ENCODE measurements at regions not wholly inside any gene's neighbourhood (a gene's known extent, or its start where the extent isn't known, plus 50 kb on each side); places are given as distances from the start of the nearest gene placed in this dataset.

GRCh38 chr10:128419466-128420019 lies 293.3 kb upstream of the MKI67 start:
- no peaks in the 10 kb centered on the region for H3K4me1 ChIP-seq (ENCODE audit: insufficient read depth, low read length)
- H3K27me3 ChIP-seq (ENCODE audit: insufficient read depth, low read length), result no peaks in the 10 kb centered on the region
- H3K36me3 ChIP-seq (ENCODE audit: insufficient read depth, low read length), result no peaks in the 10 kb centered on the region
- no peak overlapping the region for H2AFZ ChIP-seq (ENCODE audit: low read depth, low read length)
- no peak overlapping the region for H3K4me3 ChIP-seq (ENCODE audit: low read length)
- no peaks in the 10 kb centered on the region for H3K9me3 ChIP-seq (ENCODE audit: low read length)

- Histone ChIP-seq H3K27me3 (ENCODE audit: insufficient read depth, low read length) (no peaks in the 10 kb centered on the region), H3K4me3 (ENCODE audit: low read length) (no peak overlapping the region), H3K9me3 (ENCODE audit: low read length) (no peaks in the 10 kb centered on the region), H3K36me3 (ENCODE audit: insufficient read depth, low read length) (no peaks in the 10 kb centered on the region), H2AFZ (ENCODE audit: low read depth, low read length) (no peak overlapping the region), H3K4me1 (ENCODE audit: insufficient read depth, low read length) (no peaks in the 10 kb centered on the region)
Observed at GRCh38 chr10:128420623-128421022, 294.4 kb upstream of the MKI67 start.

- Histone ChIP-seq H3K36me3 (ENCODE audit: insufficient read depth, low read length) (no peaks in the 10 kb centered on the region), H2AFZ (ENCODE audit: low read depth, low read length) (no peak overlapping the region), H3K4me1 (ENCODE audit: insufficient read depth, low read length) (no peaks in the 10 kb centered on the region), H3K4me3 (ENCODE audit: low read length) (no peak overlapping the region), H3K9me3 (ENCODE audit: low read length) (no peaks in the 10 kb centered on the region), H3K27me3 (ENCODE audit: insufficient read depth, low read length) (no peaks in the 10 kb centered on the region)
Observed at GRCh38 chr10:128421371-128422160, 295.3 kb upstream of the MKI67 start.

- Histone ChIP-seq H3K9me3 (ENCODE audit: low read length) (no peaks in the 10 kb centered on the region), H3K4me3 (ENCODE audit: low read length) (no peak overlapping the region), H3K36me3 (ENCODE audit: insufficient read depth, low read length) (no peaks in the 10 kb centered on the region), H3K27me3 (ENCODE audit: insufficient read depth, low read length) (no peaks in the 10 kb centered on the region), H2AFZ (ENCODE audit: low read depth, low read length) (no peak overlapping the region), H3K4me1 (ENCODE audit: insufficient read depth, low read length) (no peaks in the 10 kb centered on the region)
Observed at GRCh38 chr10:128422190-128422589, 296.0 kb upstream of the MKI67 start.

GRCh38 chr10:128422999-128423398 lies 296.8 kb upstream of the MKI67 start:
- Histone ChIP-seq H2AFZ (ENCODE audit: low read depth, low read length) (no peak overlapping the region), H3K9me3 (ENCODE audit: low read length) (no peaks in the 10 kb centered on the region), H3K36me3 (ENCODE audit: insufficient read depth, low read length) (no peaks in the 10 kb centered on the region), H3K4me3 (ENCODE audit: low read length) (no peak overlapping the region), H3K4me1 (ENCODE audit: insufficient read depth, low read length) (no peaks in the 10 kb centered on the region), H3K27me3 (ENCODE audit: insufficient read depth, low read length) (no peaks in the 10 kb centered on the region)

- Histone ChIP-seq H3K27me3 (ENCODE audit: insufficient read depth, low read length) (no peaks in the 10 kb centered on the region), H3K4me1 (ENCODE audit: insufficient read depth, low read length) (peaks cover 3% of the 10 kb centered on the region), H3K9me3 (ENCODE audit: low read length) (no peaks in the 10 kb centered on the region), H3K36me3 (ENCODE audit: insufficient read depth, low read length) (no peaks in the 10 kb centered on the region), H2AFZ (ENCODE audit: low read depth, low read length) (no peak overlapping the region), H3K4me3 (ENCODE audit: low read length) (no peak overlapping the region)
Observed at GRCh38 chr10:128429321-128429720, 303.1 kb upstream of the MKI67 start.

- peaks cover 3% of the 10 kb centered on the region for H3K4me1 ChIP-seq (ENCODE audit: insufficient read depth, low read length)
- H2AFZ ChIP-seq (ENCODE audit: low read depth, low read length), result no peak overlapping the region
- no peaks in the 10 kb centered on the region for H3K9me3 ChIP-seq (ENCODE audit: low read length)
- no peaks in the 10 kb centered on the region for H3K36me3 ChIP-seq (ENCODE audit: insufficient read depth, low read length)
- H3K4me3 ChIP-seq (ENCODE audit: low read length), result no peak overlapping the region
- no peaks in the 10 kb centered on the region for H3K27me3 ChIP-seq (ENCODE audit: insufficient read depth, low read length)
Observed at GRCh38 chr10:128429835-128430513, 303.8 kb upstream of the MKI67 start.

- H3K27me3 ChIP-seq (ENCODE audit: insufficient read depth, low read length), result no peaks in the 10 kb centered on the region
- no peak overlapping the region for H2AFZ ChIP-seq (ENCODE audit: low read depth, low read length)
- H3K36me3 ChIP-seq (ENCODE audit: insufficient read depth, low read length), result no peaks in the 10 kb centered on the region
- H3K4me3 ChIP-seq (ENCODE audit: low read length), result no peak overlapping the region
- peaks cover 3% of the 10 kb centered on the region for H3K4me1 ChIP-seq (ENCODE audit: insufficient read depth, low read length)
- no peaks in the 10 kb centered on the region for H3K9me3 ChIP-seq (ENCODE audit: low read length)
Observed at GRCh38 chr10:128431083-128431482, 304.9 kb upstream of the MKI67 start.

GRCh38 chr10:128431506-128431905 lies 305.3 kb upstream of the MKI67 start:
- Histone ChIP-seq H3K36me3 (ENCODE audit: insufficient read depth, low read length) (no peaks in the 10 kb centered on the region), H3K4me1 (ENCODE audit: insufficient read depth, low read length) (peaks cover 3% of the 10 kb centered on the region), H2AFZ (ENCODE audit: low read depth, low read length) (no peak overlapping the region), H3K27me3 (ENCODE audit: insufficient read depth, low read length) (no peaks in the 10 kb centered on the region), H3K4me3 (ENCODE audit: low read length) (no peak overlapping the region), H3K9me3 (ENCODE audit: low read length) (no peaks in the 10 kb centered on the region)

GRCh38 chr10:128432011-128432410 lies 305.8 kb upstream of the MKI67 start:
- Histone ChIP-seq H3K36me3 (ENCODE audit: insufficient read depth, low read length) (no peaks in the 10 kb centered on the region), H3K4me3 (ENCODE audit: low read length) (no peak overlapping the region), H3K4me1 (ENCODE audit: insufficient read depth, low read length) (peaks cover 3% of the 10 kb centered on the region), H3K27me3 (ENCODE audit: insufficient read depth, low read length) (no peaks in the 10 kb centered on the region), H3K9me3 (ENCODE audit: low read length) (no peaks in the 10 kb centered on the region), H2AFZ (ENCODE audit: low read depth, low read length) (no peak overlapping the region)

GRCh38 chr10:128432423-128432822 lies 306.2 kb upstream of the MKI67 start:
- H3K9me3 ChIP-seq (ENCODE audit: low read length), result no peaks in the 10 kb centered on the region
- H3K4me1 ChIP-seq (ENCODE audit: insufficient read depth, low read length), result peaks cover 3% of the 10 kb centered on the region
- H3K27me3 ChIP-seq (ENCODE audit: insufficient read depth, low read length), result no peaks in the 10 kb centered on the region
- H3K36me3 ChIP-seq (ENCODE audit: insufficient read depth, low read length), result no peaks in the 10 kb centered on the region
- H3K4me3 ChIP-seq (ENCODE audit: low read length), result no peak overlapping the region
- H2AFZ ChIP-seq (ENCODE audit: low read depth, low read length), result no peak overlapping the region

GRCh38 chr10:128435811-128436210 lies 309.6 kb upstream of the MKI67 start:
- H3K9me3 ChIP-seq (ENCODE audit: low read length), result no peaks in the 10 kb centered on the region
- H3K4me3 ChIP-seq (ENCODE audit: low read length), result no peak overlapping the region
- H2AFZ ChIP-seq (ENCODE audit: low read depth, low read length), result no peak overlapping the region
- H3K27me3 ChIP-seq (ENCODE audit: insufficient read depth, low read length), result no peaks in the 10 kb centered on the region
- no peaks in the 10 kb centered on the region for H3K4me1 ChIP-seq (ENCODE audit: insufficient read depth, low read length)
- H3K36me3 ChIP-seq (ENCODE audit: insufficient read depth, low read length), result no peaks in the 10 kb centered on the region

- Histone ChIP-seq H3K9me3 (ENCODE audit: low read length) (no peaks in the 10 kb centered on the region), H3K36me3 (ENCODE audit: insufficient read depth, low read length) (no peaks in the 10 kb centered on the region), H3K4me1 (ENCODE audit: insufficient read depth, low read length) (no peaks in the 10 kb centered on the region)
Observed at GRCh38 chr10:128437786-128438345, 311.6 kb upstream of the MKI67 start.

More at GRCh38 chr10:128437786-128438345, 311.6 kb upstream of the MKI67 start:
- Histone ChIP-seq H3K4me3 (ENCODE audit: low read length) (no peak overlapping the region), H2AFZ (ENCODE audit: low read depth, low read length) (no peak overlapping the region), H3K27me3 (ENCODE audit: insufficient read depth, low read length) (no peaks in the 10 kb centered on the region)
